Spinal cord (tissue), 9 donors: ENCODE measurements at regions not wholly inside any gene's neighbourhood (a gene's known extent, or its start where the extent isn't known, plus 50 kb on each side); places are given as distances from the start of the nearest gene placed in this dataset.
"Not testable (repeated sequence)": the region's sequence is repeated elsewhere in the genome, so short reads cannot be mapped to it uniquely, and the experiment has no call there.

ENCODE experiments used
- DNase-seq, 6 donors: peaks; one replicate each; pipeline versions ENCODE4 v3.0.0 to v3.0.0-alpha.2; 2013 to 2015; ENCODE audit warnings: low spot score in 6 of 6, low read depth in 4 of 6
- H3K27ac ChIP-seq: one replicate; pipeline ENCODE4 v1.5.1; 2013; ENCODE audit warnings: low read depth, low read length, control low read depth
- H3K27me3 ChIP-seq: one replicate; pipeline ENCODE4 v1.6.1; 2013; ENCODE audit warnings: low read length; ENCODE audit not compliant: control insufficient read depth, insufficient read depth
- H3K36me3 ChIP-seq: one replicate; pipeline ENCODE4 v1.6.1; 2013; ENCODE audit warnings: low read length; ENCODE audit not compliant: control insufficient read depth, insufficient read depth
- H3K4me1 ChIP-seq: one replicate; pipeline ENCODE4 v1.6.1; 2013; ENCODE audit warnings: low read length; ENCODE audit not compliant: control insufficient read depth, insufficient read depth
- H3K4me3 ChIP-seq: one replicate; pipeline ENCODE4 v1.5.1; 2013; ENCODE audit warnings: low read depth, low read length, control low read depth
- H3K9me3 ChIP-seq: one replicate; pipeline ENCODE4 v1.6.1; 2013; ENCODE audit warnings: low read length; ENCODE audit not compliant: control insufficient read depth, insufficient read depth
- whole genome bisulfite sequencing: methylation state at CpG from one replicate; pipeline ENCODE4 v1.1.5; 2013; ENCODE audit warnings: missing lambda C conversion rate; ENCODE audit not compliant: insufficient coverage; 5-methylcytosine and 5-hydroxymethylcytosine counted together
- donor health status: healthy.

- H3K4me3 ChIP-seq, H3K4me1 ChIP-seq, H3K9me3 ChIP-seq, DNase-seq, H3K27me3 ChIP-seq, H3K27ac ChIP-seq, H3K36me3 ChIP-seq: not testable (repeated sequence)
- no CpG with 5 or more reads among the region's 1 CpG for WGBS
Measured at GRCh38 chr10:95137990-95138625, 55.9 kb upstream of the ACSM6 start.

- Histone ChIP-seq H3K36me3 (no peaks in the 10 kb centered on the region), H3K4me3 (no peak overlapping the region), H3K9me3 (no peaks in the 10 kb centered on the region), H3K27me3 (no peaks in the 10 kb centered on the region), H3K4me1 (no peaks in the 10 kb centered on the region), H3K27ac (no peak overlapping the region)
- no CpG with 5 or more reads among the region's 1 CpG for WGBS
- no peak for DNase-seq
Measured at GRCh38 chr10:95134490-95134889, 59.5 kb upstream of the ACSM6 start.

GRCh38 chr10:95133997-95134396, 60.0 kb upstream of the ACSM6 start:
- Histone ChIP-seq H3K36me3 (no peaks in the 10 kb centered on the region), H3K4me3 (no peak overlapping the region), H3K9me3 (no peaks in the 10 kb centered on the region), H3K27me3 (no peaks in the 10 kb centered on the region), H3K27ac (no peak overlapping the region), H3K4me1 (no peaks in the 10 kb centered on the region)
- DNase-seq, result no peak
- WGBS, result 80% methylated on average over 1 of the region's 2 CpGs

GRCh38 chr10:95133016-95133752, 60.9 kb upstream of the ACSM6 start:
- Histone ChIP-seq H3K27ac (no peak overlapping the region), H3K27me3 (no peaks in the 10 kb centered on the region), H3K4me1 (no peaks in the 10 kb centered on the region), H3K9me3 (no peaks in the 10 kb centered on the region), H3K4me3 (no peak overlapping the region), H3K36me3 (no peaks in the 10 kb centered on the region)
- 83% methylated on average over 1 of the region's 4 CpGs for WGBS
- DNase-seq, result peak in 5 of 6 donors; percentile 5 to 57 (median 19)

- WGBS, result 100% methylated on average over 1 of the region's 2 CpGs
- not testable (repeated sequence) for DNase-seq, H3K4me1 ChIP-seq, H3K4me3 ChIP-seq, H3K27ac ChIP-seq, H3K36me3 ChIP-seq, H3K9me3 ChIP-seq, H3K27me3 ChIP-seq
Measured at GRCh38 chr10:95130429-95130828, 61.1 kb upstream of the CYP2C8 start.

GRCh38 chr10:95125582-95125981, 56.3 kb upstream of the CYP2C8 start:
- WGBS, result no CpG with 5 or more reads among the region's 1 CpG
- no peak overlapping the region for H3K4me3 ChIP-seq
- no peaks in the 10 kb centered on the region for H3K27me3 ChIP-seq
- no peak overlapping the region for H3K27ac ChIP-seq
- no peaks in the 10 kb centered on the region for H3K36me3 ChIP-seq
- no peaks in the 10 kb centered on the region for H3K4me1 ChIP-seq
- no peak for DNase-seq
- peaks cover 1% of the 10 kb centered on the region for H3K9me3 ChIP-seq

- no peak overlapping the region for H3K4me3 ChIP-seq
- H3K4me1 ChIP-seq, result no peaks in the 10 kb centered on the region
- no peak overlapping the region for H3K27ac ChIP-seq
- no CpG with 5 or more reads among the region's 1 CpG for WGBS
- no peak for DNase-seq
- H3K27me3 ChIP-seq, result no peaks in the 10 kb centered on the region
- no peaks in the 10 kb centered on the region for H3K36me3 ChIP-seq
- H3K9me3 ChIP-seq, result peaks cover 2% of the 10 kb centered on the region
Measured at GRCh38 chr10:95122736-95123135, 53.4 kb upstream of the CYP2C8 start.

GRCh38 chr10:95121904-95122303, 52.6 kb upstream of the CYP2C8 start:
- peaks cover 2% of the 10 kb centered on the region for H3K9me3 ChIP-seq
- DNase-seq, result no peak
- 91% methylated on average over 2 of the region's 2 CpGs for WGBS
- H3K27ac ChIP-seq, result no peak overlapping the region
- no peak overlapping the region for H3K4me3 ChIP-seq
- no peaks in the 10 kb centered on the region for H3K36me3 ChIP-seq
- no peaks in the 10 kb centered on the region for H3K27me3 ChIP-seq
- H3K4me1 ChIP-seq, result no peaks in the 10 kb centered on the region
